Tibial nerve (tissue), 4 donors: ENCODE measurements at regions not wholly inside any gene's neighbourhood (a gene's known extent, or its start where the extent isn't known, plus 50 kb on each side); places are given as distances from the start of the nearest gene placed in this dataset.
"Not testable (repeated sequence)": the region's sequence is repeated elsewhere in the genome, so short reads cannot be mapped to it uniquely, and the experiment has no call there.

ENCODE experiments used
- DNase-seq, 2 donors: peaks; one replicate each; pipeline ENCODE4 v3.0.0-alpha.2; 2019; ENCODE audit warnings: low spot score in 2 of 2
- H3K27ac ChIP-seq, 4 donors: fragments of 200-600 bp; sonication (generic) in 3 of 4; one replicate each; pipeline ENCODE4 v1.5.1; 2017 to 2019; ENCODE audit warnings: mild to moderate bottlenecking in 1 of 4
- H3K27me3 ChIP-seq, 2 donors: fragments of 200-600 bp; sonication (generic) in 1 of 2; one replicate each; pipeline versions ENCODE4 v1.5.1 to v1.6.0; 2017 to 2019
- H3K36me3 ChIP-seq, 3 donors: fragments of 200-600 bp; sonication (generic); one replicate each; pipeline ENCODE4 v1.5.1; 2018 to 2019
- H3K4me1 ChIP-seq, 4 donors: fragments of 200-600 bp; sonication (generic) in 3 of 4; one replicate each; pipeline ENCODE4 v1.5.1; 2017 to 2019
- H3K4me3 ChIP-seq, 4 donors: fragments of 200-600 bp; sonication (generic) in 3 of 4; one replicate each; pipeline ENCODE4 v1.5.1; 2017 to 2019; ENCODE audit warnings: mild to moderate bottlenecking in 1 of 4, moderate library complexity in 1 of 4
- H3K9me3 ChIP-seq, 4 donors: fragments of 200-600 bp; sonication (generic) in 3 of 4; one replicate each; pipeline ENCODE4 v1.5.1; 2017 to 2019
- EP300 ChIP-seq, 2 donors: sonication (generic); formaldehyde crosslinking; IDR thresholded peaks; one replicate each; pipeline ENCODE4 v1.6.1; 2017; ENCODE audit warnings: antibody characterized with exemption in 2 of 2, mild to moderate bottlenecking in 1 of 2
- POLR2A ChIP-seq, 2 donors: fragments of 450-650 bp; IDR thresholded peaks; one replicate each; pipeline ENCODE4 v1.6.1; 2017; ENCODE audit warnings: antibody characterized with exemption in 2 of 2, mild to moderate bottlenecking in 2 of 2, moderate library complexity in 2 of 2
- WGBS, 2 donors: methylation state at CpG; one replicate each; pipeline ENCODE4 v1.1.5; 2018; 5-methylcytosine and 5-hydroxymethylcytosine counted together
- TF ChIP-seq, protein P1 (sequence below), 5 experiments: fragments of 200-600 bp in 3 of 5; fragments of 450-650 bp in 2 of 5; sonication (generic) in 3 of 5; IDR thresholded peaks; one replicate each; pipeline ENCODE4 v1.5.1; 2016 to 2019; ENCODE audit warnings: antibody characterized with exemption in 5 of 5, mild to moderate bottlenecking in 3 of 5, moderate library complexity in 2 of 5

DNA sequence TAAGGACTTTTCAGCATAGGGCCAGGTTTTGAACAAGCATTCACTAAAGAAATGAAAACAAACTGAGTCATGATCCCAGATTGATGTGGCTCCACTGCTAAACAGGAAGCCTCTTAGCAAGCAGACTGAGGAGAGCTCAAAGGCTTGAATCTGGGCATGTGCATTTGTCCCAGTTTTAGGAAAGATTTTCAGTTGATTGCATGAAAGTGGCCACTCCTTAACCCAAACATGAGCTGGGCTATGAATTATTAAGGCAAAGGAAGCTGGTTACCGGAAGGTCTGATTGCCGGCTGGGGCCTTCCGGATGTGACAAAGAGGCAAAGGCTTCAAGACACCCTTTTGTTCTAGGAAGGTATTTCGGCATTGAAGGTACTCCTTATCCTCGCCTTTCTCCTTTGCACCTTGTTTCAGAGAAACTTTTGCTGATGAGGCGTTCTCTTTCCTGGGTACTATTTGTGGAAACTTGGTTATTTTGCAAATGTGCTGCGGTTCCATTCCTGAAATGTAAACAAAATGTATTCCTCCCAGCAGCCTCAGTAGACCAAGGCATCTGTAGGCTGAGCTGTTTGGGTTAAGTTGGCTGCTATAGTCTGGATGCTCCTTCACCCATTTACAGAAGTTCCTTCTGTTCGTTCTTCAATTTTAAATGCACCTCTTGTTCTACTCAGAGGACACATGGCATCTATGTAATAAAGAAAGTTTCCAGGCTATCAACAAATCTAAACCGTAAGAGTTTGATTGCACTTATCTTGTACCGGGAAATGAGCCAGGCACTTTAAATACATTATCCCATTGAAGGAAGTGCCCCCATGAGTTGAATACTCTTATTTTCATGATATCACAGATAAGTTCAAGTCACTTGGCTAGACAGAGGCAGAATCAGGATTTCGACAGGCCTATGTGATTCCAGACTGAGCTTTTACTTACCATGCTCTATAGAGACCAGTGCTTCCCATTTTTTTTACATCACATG, 115.6 kb upstream of the METAP2 start:
- WGBS, 2 donors: 69 to 76% methylated on average over 11 of the region's 11 CpGs
- TF ChIP-seq POLR2A (IDR thresholded peaks at IDR 0.05) (no peak), EP300 (IDR thresholded peaks at IDR 0.05) (no peak)
- TF ChIP-seq, protein P1, sequence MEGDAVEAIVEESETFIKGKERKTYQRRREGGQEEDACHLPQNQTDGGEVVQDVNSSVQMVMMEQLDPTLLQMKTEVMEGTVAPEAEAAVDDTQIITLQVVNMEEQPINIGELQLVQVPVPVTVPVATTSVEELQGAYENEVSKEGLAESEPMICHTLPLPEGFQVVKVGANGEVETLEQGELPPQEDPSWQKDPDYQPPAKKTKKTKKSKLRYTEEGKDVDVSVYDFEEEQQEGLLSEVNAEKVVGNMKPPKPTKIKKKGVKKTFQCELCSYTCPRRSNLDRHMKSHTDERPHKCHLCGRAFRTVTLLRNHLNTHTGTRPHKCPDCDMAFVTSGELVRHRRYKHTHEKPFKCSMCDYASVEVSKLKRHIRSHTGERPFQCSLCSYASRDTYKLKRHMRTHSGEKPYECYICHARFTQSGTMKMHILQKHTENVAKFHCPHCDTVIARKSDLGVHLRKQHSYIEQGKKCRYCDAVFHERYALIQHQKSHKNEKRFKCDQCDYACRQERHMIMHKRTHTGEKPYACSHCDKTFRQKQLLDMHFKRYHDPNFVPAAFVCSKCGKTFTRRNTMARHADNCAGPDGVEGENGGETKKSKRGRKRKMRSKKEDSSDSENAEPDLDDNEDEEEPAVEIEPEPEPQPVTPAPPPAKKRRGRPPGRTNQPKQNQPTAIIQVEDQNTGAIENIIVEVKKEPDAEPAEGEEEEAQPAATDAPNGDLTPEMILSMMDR (IDR thresholded peaks at IDR 0.05): no peak
- no peak for DNase-seq
- H3K27ac ChIP-seq: no peak overlapping the region
- H3K9me3 ChIP-seq: no peaks in the 10 kb centered on the region
- no peaks in the 10 kb centered on the region for H3K36me3 ChIP-seq
- no peaks in the 10 kb centered on the region for H3K27me3 ChIP-seq
- no peak overlapping the region for H3K4me3 ChIP-seq
- no peaks in the 10 kb centered on the region for H3K4me1 ChIP-seq

GRCh38 chr12:95365912-95366311, 108.0 kb upstream of the METAP2 start:
- DNase-seq: no peak
- H3K4me1 ChIP-seq: no peaks in the 10 kb centered on the region
- H3K27me3 ChIP-seq: no peaks in the 10 kb centered on the region
- TF ChIP-seq, protein P1 (IDR thresholded peaks at IDR 0.05): no peak
- TF ChIP-seq EP300 (IDR thresholded peaks at IDR 0.05) (no peak), POLR2A (IDR thresholded peaks at IDR 0.05) (no peak)
- H3K4me3 ChIP-seq: no peak overlapping the region
- H3K27ac ChIP-seq: no peak overlapping the region
- 53 to 71% methylated on average over 2 of the region's 2 CpGs for WGBS, 2 donors
- H3K36me3 ChIP-seq: no peaks in the 10 kb centered on the region
- no peaks in the 10 kb centered on the region for H3K9me3 ChIP-seq

- WGBS, 2 donors: 32 to 33% methylated on average over 2 of the region's 2 CpGs
- TF ChIP-seq POLR2A (IDR thresholded peaks at IDR 0.05) (no peak), EP300 (IDR thresholded peaks at IDR 0.05) (no peak)
- TF ChIP-seq, protein P1 (IDR thresholded peaks at IDR 0.05): no peak
- no peaks in the 10 kb centered on the region for H3K27me3 ChIP-seq
Observed at GRCh38 chr12:95368931-95369330, 105.0 kb upstream of the METAP2 start.

DNA sequence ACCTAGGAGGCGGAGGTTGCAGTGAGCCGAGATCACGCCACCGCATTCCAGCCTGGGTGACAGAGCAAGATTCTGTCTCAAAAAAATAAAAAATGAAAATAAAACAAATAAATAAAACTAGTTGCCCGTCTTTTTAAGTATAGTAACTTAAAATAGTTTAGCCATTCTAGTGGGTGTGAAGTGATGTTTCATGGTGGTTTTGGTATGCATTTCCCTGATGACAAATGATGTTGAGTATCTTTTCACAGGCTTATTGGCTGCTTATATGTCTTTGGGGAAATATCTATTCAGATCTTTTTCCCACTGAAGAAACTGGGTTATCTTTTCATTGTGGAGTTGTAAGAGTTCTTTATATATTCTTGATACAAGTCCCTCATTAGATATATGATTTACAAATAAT, 102.4 kb upstream of the METAP2 start:
- Histone ChIP-seq H3K4me1 (no peaks in the 10 kb centered on the region), H3K27ac (no peak overlapping the region), H3K4me3 (no peak overlapping the region), H3K36me3 (no peaks in the 10 kb centered on the region), H3K27me3 (no peaks in the 10 kb centered on the region), H3K9me3 (no peaks in the 10 kb centered on the region)
- 81 to 92% methylated on average over 5 of the region's 5 CpGs for WGBS, 2 donors
- TF ChIP-seq EP300 (IDR thresholded peaks at IDR 0.05): no peak
- TF ChIP-seq POLR2A (IDR thresholded peaks at IDR 0.05): no peak
- TF ChIP-seq, protein P1 (IDR thresholded peaks at IDR 0.05): no peak
- no peak for DNase-seq

More at GRCh38 chr12:95368931-95369330, 105.0 kb upstream of the METAP2 start:
- no peak for DNase-seq
- Histone ChIP-seq H3K9me3 (no peaks in the 10 kb centered on the region), H3K27ac (no peak overlapping the region), H3K4me3 (no peak overlapping the region), H3K4me1 (no peaks in the 10 kb centered on the region), H3K36me3 (no peaks in the 10 kb centered on the region)

GRCh38 chr12:95379481-95379880, 94.5 kb upstream of the METAP2 start:
- not testable (repeated sequence) for H3K27ac ChIP-seq, H3K4me3 ChIP-seq, H3K36me3 ChIP-seq, H3K9me3 ChIP-seq, DNase-seq, H3K27me3 ChIP-seq
- H3K4me1 ChIP-seq: peaks cover 0 to 15% (median 0%) of the 10 kb centered on the region in 4 donors
- WGBS, 2 donors: no CpG with 5 or more reads among the region's 23 CpGs

DNA sequence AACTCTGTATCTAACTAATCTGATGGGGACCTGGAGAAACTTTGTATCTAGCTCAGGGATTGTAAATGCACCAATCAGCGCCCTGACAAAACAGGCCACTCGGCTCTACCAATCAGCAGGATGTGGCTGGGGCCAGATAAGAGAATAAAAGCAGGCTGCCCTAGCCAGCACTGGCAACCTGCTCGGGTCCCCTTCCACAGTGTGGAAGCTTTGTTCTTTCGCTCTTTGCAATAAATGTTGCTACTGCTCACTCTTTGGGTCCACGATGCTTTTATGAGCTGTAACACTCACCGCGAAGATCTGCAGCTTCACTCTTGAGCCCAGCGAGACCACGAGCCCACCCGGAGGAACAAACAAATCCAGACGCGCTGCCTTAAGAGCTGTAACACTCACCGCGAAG, 93.6 kb upstream of the METAP2 start:
- H3K27me3 ChIP-seq, H3K36me3 ChIP-seq, H3K4me3 ChIP-seq, H3K27ac ChIP-seq, H3K9me3 ChIP-seq, DNase-seq: not testable (repeated sequence)
- 68 to 76% methylated on average over 14 of the region's 14 CpGs for WGBS, 2 donors
- peaks cover 0 to 23% (median 0%) of the 10 kb centered on the region in 4 donors for H3K4me1 ChIP-seq
